IPS-15b (cell line): ENCODE measurements at regions not wholly inside any gene's neighbourhood (a gene's known extent, or its start where the extent isn't known, plus 50 kb on each side); places are given as distances from the start of the nearest gene placed in this dataset.

Source experiments
- H3K27me3 ChIP-seq: one replicate; pipeline ENCODE4 v1.6.1; 2013; ENCODE audit warnings: low read length; ENCODE audit not compliant: control insufficient read depth, insufficient read depth
- H3K36me3 ChIP-seq: one replicate; pipeline ENCODE4 v1.6.1; 2013; ENCODE audit warnings: low read length; ENCODE audit not compliant: control insufficient read depth, insufficient read depth
- H3K4me1 ChIP-seq: one replicate; pipeline ENCODE4 v1.6.1; 2013; ENCODE audit warnings: mild to moderate bottlenecking, low read length; ENCODE audit not compliant: control insufficient read depth, insufficient read depth
- H3K4me3 ChIP-seq: one replicate; pipeline ENCODE4 v1.5.1; 2013; ENCODE audit warnings: low read depth, low read length
- H3K9ac ChIP-seq: one replicate; pipeline ENCODE4 v1.6.1; 2013; ENCODE audit warnings: low read depth, mild to moderate bottlenecking, low read length
- H3K9me3 ChIP-seq: one replicate; pipeline ENCODE4 v1.6.1; 2013; ENCODE audit warnings: mild to moderate bottlenecking, low read length; ENCODE audit not compliant: control insufficient read depth, insufficient read depth

GRCh38 chr5:167952278-167952995, 339.0 kb upstream of the WWC1 start:
- Histone ChIP-seq H3K4me1 (no peaks in the 10 kb centered on the region), H3K4me3 (no peak overlapping the region), H3K36me3 (no peaks in the 10 kb centered on the region)

GRCh38 chr5:167953151-167953798, 338.2 kb upstream of the WWC1 start:
- Histone ChIP-seq H3K27me3 (no peaks in the 10 kb centered on the region), H3K4me3 (no peak overlapping the region), H3K9me3 (no peaks in the 10 kb centered on the region), H3K36me3 (no peaks in the 10 kb centered on the region), H3K4me1 (no peaks in the 10 kb centered on the region), H3K9ac (no peak overlapping the region)

More at GRCh38 chr5:167952278-167952995, 339.0 kb upstream of the WWC1 start:
- Histone ChIP-seq H3K27me3 (no peaks in the 10 kb centered on the region), H3K9ac (no peak overlapping the region), H3K9me3 (no peaks in the 10 kb centered on the region)

- Histone ChIP-seq H3K9ac (no peak overlapping the region), H3K36me3 (no peaks in the 10 kb centered on the region), H3K4me1 (peaks cover 2% of the 10 kb centered on the region), H3K9me3 (no peaks in the 10 kb centered on the region), H3K4me3 (no peak overlapping the region), H3K27me3 (no peaks in the 10 kb centered on the region)
Observed at GRCh38 chr5:167961731-167962130, 329.7 kb upstream of the WWC1 start.

- H3K36me3 ChIP-seq, result no peaks in the 10 kb centered on the region
- peaks cover 4% of the 10 kb centered on the region for H3K4me1 ChIP-seq
- no peaks in the 10 kb centered on the region for H3K9me3 ChIP-seq
- H3K9ac ChIP-seq, result no peak overlapping the region
- H3K27me3 ChIP-seq, result no peaks in the 10 kb centered on the region
- no peak overlapping the region for H3K4me3 ChIP-seq
Observed at GRCh38 chr5:167964529-167964928, 326.9 kb upstream of the WWC1 start.

GRCh38 chr5:167965710-167966109, 325.7 kb upstream of the WWC1 start:
- Histone ChIP-seq H3K36me3 (no peaks in the 10 kb centered on the region), H3K27me3 (no peaks in the 10 kb centered on the region), H3K9me3 (no peaks in the 10 kb centered on the region), H3K4me1 (peaks cover 4% of the 10 kb centered on the region), H3K4me3 (no peak overlapping the region), H3K9ac (no peak overlapping the region)

- H3K4me1 ChIP-seq, result peaks cover 4% of the 10 kb centered on the region
- no peaks in the 10 kb centered on the region for H3K9me3 ChIP-seq
- no peaks in the 10 kb centered on the region for H3K27me3 ChIP-seq
- H3K4me3 ChIP-seq, result no peak overlapping the region
- no peaks in the 10 kb centered on the region for H3K36me3 ChIP-seq
- H3K9ac ChIP-seq, result no peak overlapping the region
Observed at GRCh38 chr5:167966979-167967378, 324.5 kb upstream of the WWC1 start.

- Histone ChIP-seq H3K27me3 (no peaks in the 10 kb centered on the region), H3K4me3 (no peak overlapping the region), H3K4me1 (peaks cover 4% of the 10 kb centered on the region), H3K9ac (no peak overlapping the region), H3K9me3 (no peaks in the 10 kb centered on the region), H3K36me3 (no peaks in the 10 kb centered on the region)
Observed at GRCh38 chr5:167967494-167968177, 323.8 kb upstream of the WWC1 start.

GRCh38 chr5:167968837-167969236, 322.6 kb upstream of the WWC1 start:
- Histone ChIP-seq H3K9ac (no peak overlapping the region), H3K4me3 (no peak overlapping the region), H3K9me3 (no peaks in the 10 kb centered on the region), H3K27me3 (no peaks in the 10 kb centered on the region), H3K36me3 (no peaks in the 10 kb centered on the region), H3K4me1 (peaks cover 4% of the 10 kb centered on the region)

- no peaks in the 10 kb centered on the region for H3K36me3 ChIP-seq
- no peaks in the 10 kb centered on the region for H3K27me3 ChIP-seq
- H3K9ac ChIP-seq, result no peak overlapping the region
- no peaks in the 10 kb centered on the region for H3K9me3 ChIP-seq
- H3K4me1 ChIP-seq, result peaks cover 4% of the 10 kb centered on the region
- no peak overlapping the region for H3K4me3 ChIP-seq
Observed at GRCh38 chr5:167969998-167970397, 321.4 kb upstream of the WWC1 start.

GRCh38 chr5:167971706-167972105, 319.7 kb upstream of the WWC1 start:
- no peaks in the 10 kb centered on the region for H3K36me3 ChIP-seq
- H3K9me3 ChIP-seq, result no peaks in the 10 kb centered on the region
- H3K4me3 ChIP-seq, result no peak overlapping the region
- H3K9ac ChIP-seq, result no peak overlapping the region
- H3K4me1 ChIP-seq, result peaks cover 2% of the 10 kb centered on the region
- H3K27me3 ChIP-seq, result no peaks in the 10 kb centered on the region

GRCh38 chr5:167973126-167973525, 318.3 kb upstream of the WWC1 start:
- Histone ChIP-seq H3K4me3 (no peak overlapping the region), H3K27me3 (no peaks in the 10 kb centered on the region), H3K9ac (no peak overlapping the region), H3K9me3 (no peaks in the 10 kb centered on the region), H3K36me3 (no peaks in the 10 kb centered on the region), H3K4me1 (no peaks in the 10 kb centered on the region)

GRCh38 chr5:167984951-167985350, 306.5 kb upstream of the WWC1 start:
- Histone ChIP-seq H3K36me3 (no peaks in the 10 kb centered on the region), H3K9me3 (no peaks in the 10 kb centered on the region), H3K4me3 (no peak overlapping the region), H3K27me3 (no peaks in the 10 kb centered on the region), H3K9ac (no peak overlapping the region), H3K4me1 (peaks cover 17% of the 10 kb centered on the region)
